Tibial nerve (tissue), 4 donors: ENCODE measurements at regions not wholly inside any gene's neighbourhood (a gene's known extent, or its start where the extent isn't known, plus 50 kb on each side); places are given as distances from the start of the nearest gene placed in this dataset.

Experiments used
- CTCF ChIP-seq, 5 experiments: fragments of 200-600 bp in 3 of 5; fragments of 450-650 bp in 2 of 5; sonication (generic) in 3 of 5; IDR thresholded peaks; one replicate each; pipeline ENCODE4 v1.5.1; 2016 to 2019; ENCODE audit warnings: antibody characterized with exemption in 5 of 5, mild to moderate bottlenecking in 3 of 5, moderate library complexity in 2 of 5
- EP300 ChIP-seq, 2 donors: sonication (generic); formaldehyde crosslinking; IDR thresholded peaks; one replicate each; pipeline ENCODE4 v1.6.1; 2017; ENCODE audit warnings: antibody characterized with exemption in 2 of 2, mild to moderate bottlenecking in 1 of 2
- POLR2A ChIP-seq, 2 donors: fragments of 450-650 bp; IDR thresholded peaks; one replicate each; pipeline ENCODE4 v1.6.1; 2017; ENCODE audit warnings: antibody characterized with exemption in 2 of 2, mild to moderate bottlenecking in 2 of 2, moderate library complexity in 2 of 2

- TF ChIP-seq CTCF (IDR thresholded peaks at IDR 0.05) (no peak), POLR2A (IDR thresholded peaks at IDR 0.05) (no peak), EP300 (IDR thresholded peaks at IDR 0.05) (no peak)
Measured at GRCh38 chr11:23875176-23875850, 621.5 kb upstream of the LUZP2 start.
